Activated CD8-positive, alpha-beta T cell treated with anti-CD3 and anti-CD28 coated beads for 36 hours (primary cell): ENCODE measurements at regions not wholly inside any gene's neighbourhood (a gene's known extent, or its start where the extent isn't known, plus 50 kb on each side); places are given as distances from the start of the nearest gene placed in this dataset.

Source experiments
- ATAC-seq: fragments of 200-7000 bp; cut with Tn5 transposase; one replicate; pipeline ENCODE4 v1.10.0; 2021; ENCODE audit warnings: mild to moderate bottlenecking, moderate library complexity
- CTCF ChIA-PET: fragments of 350-600 bp; sonication (Branson Sonifier 250); formaldehyde crosslinking; loops from one replicate; lab custom pipeline; 2021; ENCODE audit warnings: antibody characterized with exemption; lab: Charles Lee
- POLR2A ChIA-PET: fragments of 350-600 bp; sonication (Branson Sonifier 250); formaldehyde crosslinking; loops from one replicate; lab custom pipeline; 2021; ENCODE audit warnings: antibody characterized with exemption; lab: Charles Lee
- DNase-seq: peaks from one replicate; pipeline ENCODE4 v3.0.0-alpha.2; 2020
- H3K27ac Mint-ChIP-seq: one replicate; pipeline ENCODE4 v1.8.0; 2021; ENCODE audit warnings: mild to moderate bottlenecking, mixed read lengths
- H3K27me3 Mint-ChIP-seq: one replicate; pipeline ENCODE4 v1.8.0; 2021; ENCODE audit warnings: mixed read lengths
- H3K36me3 Mint-ChIP-seq: one replicate; pipeline ENCODE4 v1.8.0; 2021; ENCODE audit warnings: low read depth, mixed read lengths
- H3K4me1 Mint-ChIP-seq: one replicate; pipeline ENCODE4 v1.8.0; 2021; ENCODE audit warnings: low read depth, mixed read lengths
- H3K4me3 Mint-ChIP-seq: one replicate; pipeline ENCODE4 v1.8.0; 2021; ENCODE audit warnings: mild to moderate bottlenecking, moderate library complexity, mixed read lengths
- H3K9me3 Mint-ChIP-seq: one replicate; pipeline ENCODE4 v1.8.0; 2021; ENCODE audit warnings: mixed read lengths
- CTCF ChIP-seq: fragments of 200-600 bp; IDR thresholded peaks from one replicate; pipeline ENCODE4 v1.8.0; 2022; ENCODE audit warnings: antibody characterized with exemption, mild to moderate bottlenecking
- intact Hi-C: fragments of 100-400 bp; cut with micrococcal nuclease; formaldehyde crosslinking; loops from one replicate; pipeline ENCODE4 v1.10.0; 2022

- no peak for DNase-seq
- intact Hi-C loops: no loop called here
- Mint-ChIP-seq H3K9me3 (no peaks in the 10 kb centered on the region), H3K4me3 (no peak overlapping the region), H3K36me3 (no peaks in the 10 kb centered on the region), H3K27me3 (peaks cover 2% of the 10 kb centered on the region), H3K4me1 (no peaks in the 10 kb centered on the region), H3K27ac (no peak overlapping the region)
- no peak for ATAC-seq
- ChIA-PET CTCF (no interaction called here), POLR2A (no interaction called here)
- TF ChIP-seq CTCF: no peak
These were observed 291.5 kb downstream of the SLC4A3 start for GRCh38 chr2:219918944-219919343.

- no peak overlapping the region for H3K27ac Mint-ChIP-seq
- intact Hi-C loops: no loop called here
- no peak for TF ChIP-seq CTCF
- no peaks in the 10 kb centered on the region for H3K9me3 Mint-ChIP-seq
- ChIA-PET POLR2A (no interaction called here), CTCF (no interaction called here)
- no peaks in the 10 kb centered on the region for H3K4me1 Mint-ChIP-seq
- H3K4me3 Mint-ChIP-seq: no peak overlapping the region
- no peak for DNase-seq
- H3K27me3 Mint-ChIP-seq: peaks cover 4% of the 10 kb centered on the region
- H3K36me3 Mint-ChIP-seq: no peaks in the 10 kb centered on the region
- ATAC-seq: no peak
These were observed 292.1 kb downstream of the SLC4A3 start for GRCh38 chr2:219919506-219919905.

GRCh38 chr2:219929835-219930234 is 302.4 kb downstream of the SLC4A3 start:
- POLR2A ChIA-PET: no interaction called here
- CTCF ChIA-PET: no interaction called here
- DNase-seq (no peak), ATAC-seq (no peak)
- Mint-ChIP-seq H3K4me3 (no peak overlapping the region), H3K36me3 (no peaks in the 10 kb centered on the region), H3K9me3 (no peaks in the 10 kb centered on the region), H3K27ac (no peak overlapping the region), H3K27me3 (peaks cover 5% of the 10 kb centered on the region), H3K4me1 (no peaks in the 10 kb centered on the region)
- intact Hi-C loops: no loop called here
- no peak for TF ChIP-seq CTCF

GRCh38 chr2:219939647-219940046 is 312.2 kb downstream of the SLC4A3 start:
- no peak for DNase-seq
- ChIA-PET CTCF (no interaction called here), POLR2A (no interaction called here)
- H3K4me1 Mint-ChIP-seq: no peaks in the 10 kb centered on the region
- no peaks in the 10 kb centered on the region for H3K9me3 Mint-ChIP-seq
- ATAC-seq: no peak
- TF ChIP-seq CTCF: no peak
- H3K4me3 Mint-ChIP-seq: no peak overlapping the region
- peaks cover 2% of the 10 kb centered on the region for H3K27me3 Mint-ChIP-seq
- intact Hi-C loops: no loop called here
- H3K36me3 Mint-ChIP-seq: no peaks in the 10 kb centered on the region
- H3K27ac Mint-ChIP-seq: no peak overlapping the region

- ChIA-PET CTCF (no interaction called here), POLR2A (no interaction called here)
- ATAC-seq (no peak), DNase-seq (no peak)
- Mint-ChIP-seq H3K4me1 (no peaks in the 10 kb centered on the region), H3K27ac (no peak overlapping the region), H3K4me3 (no peak overlapping the region), H3K36me3 (no peaks in the 10 kb centered on the region), H3K9me3 (no peaks in the 10 kb centered on the region), H3K27me3 (peaks cover 6% of the 10 kb centered on the region)
- intact Hi-C loops: no loop called here
- no peak for TF ChIP-seq CTCF
These were observed 317.4 kb downstream of the SLC4A3 start for GRCh38 chr2:219944866-219945265.
